Astrocyte of the cerebellum (primary cell): ENCODE measurements at regions not wholly inside any gene's neighbourhood (a gene's known extent, or its start where the extent isn't known, plus 50 kb on each side); places are given as distances from the start of the nearest gene placed in this dataset.

Experiments used
- DNase-seq: peaks from one replicate; pipeline ENCODE4 v3.0.0-alpha.2; 2011; ENCODE audit warnings: low read depth
- H3K4me3 ChIP-seq: 2 replicates; pipeline ENCODE4 v1.5.1; 2011; ENCODE audit warnings: mild to moderate bottlenecking, low read depth, low read length, moderate library complexity
- in situ Hi-C: cut with HindIII; loops from 2 replicates; pipeline ENCODE4 v1.10.0; 2017; ENCODE audit warnings: low sequenced_read_pairs
- TF ChIP-seq, protein P1 (sequence below): IDR thresholded peaks from 2 replicates; pipeline ENCODE4 v1.5.1; 2012; ENCODE audit warnings: low read length, low read depth, moderate library complexity, mild to moderate bottlenecking; ENCODE audit errors: missing control alignments

GRCh38 chr9:27715651-27716050, 142.4 kb upstream of the C9orf72 start:
- H3K4me3 ChIP-seq, result no peak overlapping the region
- no peak for DNase-seq
- TF ChIP-seq, protein P1, sequence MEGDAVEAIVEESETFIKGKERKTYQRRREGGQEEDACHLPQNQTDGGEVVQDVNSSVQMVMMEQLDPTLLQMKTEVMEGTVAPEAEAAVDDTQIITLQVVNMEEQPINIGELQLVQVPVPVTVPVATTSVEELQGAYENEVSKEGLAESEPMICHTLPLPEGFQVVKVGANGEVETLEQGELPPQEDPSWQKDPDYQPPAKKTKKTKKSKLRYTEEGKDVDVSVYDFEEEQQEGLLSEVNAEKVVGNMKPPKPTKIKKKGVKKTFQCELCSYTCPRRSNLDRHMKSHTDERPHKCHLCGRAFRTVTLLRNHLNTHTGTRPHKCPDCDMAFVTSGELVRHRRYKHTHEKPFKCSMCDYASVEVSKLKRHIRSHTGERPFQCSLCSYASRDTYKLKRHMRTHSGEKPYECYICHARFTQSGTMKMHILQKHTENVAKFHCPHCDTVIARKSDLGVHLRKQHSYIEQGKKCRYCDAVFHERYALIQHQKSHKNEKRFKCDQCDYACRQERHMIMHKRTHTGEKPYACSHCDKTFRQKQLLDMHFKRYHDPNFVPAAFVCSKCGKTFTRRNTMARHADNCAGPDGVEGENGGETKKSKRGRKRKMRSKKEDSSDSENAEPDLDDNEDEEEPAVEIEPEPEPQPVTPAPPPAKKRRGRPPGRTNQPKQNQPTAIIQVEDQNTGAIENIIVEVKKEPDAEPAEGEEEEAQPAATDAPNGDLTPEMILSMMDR, result no peak
- in situ Hi-C loops, result loop anchor here (5.0 kb wide), 1 partner anchor 53 kb away; no protein-coding TSS in a partner anchor

- in situ Hi-C loops, result loop anchor here (5.0 kb wide), 1 partner anchor 56 kb away; no protein-coding TSS in a partner anchor
- no peak for DNase-seq
- H3K4me3 ChIP-seq, result no peak overlapping the region
- TF ChIP-seq, protein P1, result no peak
These were observed 144.7 kb upstream of the C9orf72 start for GRCh38 chr9:27717991-27718390.

- TF ChIP-seq, protein P1, result no peak
- no peak overlapping the region for H3K4me3 ChIP-seq
- no peak for DNase-seq
- in situ Hi-C loops, result loop anchor here (5.0 kb wide), 1 partner anchor 57 kb away; no protein-coding TSS in a partner anchor
These were observed 146.4 kb upstream of the C9orf72 start for GRCh38 chr9:27719711-27720110.

DNA sequence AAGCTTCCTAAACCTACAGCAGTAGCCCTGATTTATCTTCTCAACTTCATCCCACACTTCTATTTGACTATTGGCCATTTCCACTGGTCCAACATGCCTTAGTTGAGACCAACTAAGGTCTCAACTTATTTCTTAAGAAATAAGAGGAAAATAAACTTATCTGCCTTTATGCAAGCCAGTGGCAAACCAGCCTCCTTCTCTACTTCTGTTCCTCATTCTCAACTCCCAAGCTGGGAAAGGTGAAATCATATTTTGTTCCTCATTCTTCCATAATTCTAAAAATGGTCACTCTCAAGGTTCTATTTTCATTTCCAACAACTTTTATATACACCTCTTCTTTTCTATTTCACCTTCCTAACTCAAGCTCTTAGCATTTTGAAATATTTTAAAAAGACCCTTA, 149.6 kb upstream of the C9orf72 start:
- in situ Hi-C loops, result no loop called here
- TF ChIP-seq, protein P1, result no peak
- no peak for DNase-seq
- no peak overlapping the region for H3K4me3 ChIP-seq

- DNase-seq, result peak; percentile 49
- in situ Hi-C loops, result no loop called here
- no peak overlapping the region for H3K4me3 ChIP-seq
- TF ChIP-seq, protein P1, result peak; percentile 83
These were observed 153.2 kb upstream of the C9orf72 start for GRCh38 chr9:27726244-27727081.

GRCh38 chr9:27732494-27732893, 159.2 kb upstream of the C9orf72 start:
- DNase-seq, result no peak
- in situ Hi-C loops, result no loop called here
- no peak overlapping the region for H3K4me3 ChIP-seq
- TF ChIP-seq, protein P1, result no peak
